ENCODE measurements at regions not wholly inside any gene's neighbourhood (a gene's known extent, or its start where the extent isn't known, plus 50 kb on each side); places are given as distances from the start of the nearest gene placed in this dataset.

DNA sequence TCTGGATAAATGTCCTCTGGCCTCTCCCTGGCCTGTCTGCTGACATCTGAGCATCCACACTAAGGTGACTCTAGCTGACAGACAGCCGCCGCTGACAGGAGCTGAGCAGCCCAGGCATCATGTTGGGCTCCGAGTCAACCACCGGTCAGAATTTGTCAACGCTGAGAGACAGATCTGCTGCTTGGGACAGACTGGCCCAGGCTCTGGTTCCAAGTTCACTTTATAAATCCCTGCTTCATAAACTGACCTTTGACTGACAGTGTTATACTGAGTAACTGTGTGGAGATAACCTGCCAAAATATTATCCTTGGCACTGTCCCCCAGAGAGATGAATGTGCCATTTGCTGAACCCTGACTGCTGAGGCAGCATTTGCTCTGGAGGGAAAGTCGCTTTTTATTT lies 616.7 kb downstream of the NPHP4 start:
- peaks cover 23 to 29% of the 10 kb centered on the region in 2 donors for H3K9me3 ChIP-seq (replicated peaks in 1 of 2; ENCODE audit: control insufficient read depth in 1 of 2, insufficient read depth in 1 of 2, low read length in 2 of 2)
- H3K4me3 ChIP-seq (replicated peaks in 1 of 3; ENCODE audit: low read depth in 2 of 3, low read length in 3 of 3): no peak overlapping the region
- WGBS (ENCODE audit: insufficient coverage): 89% methylated on average over 3 of the region's 6 CpGs
- H3K27me3 ChIP-seq (ENCODE audit: control insufficient read depth in 2 of 2, insufficient read depth in 2 of 2, low read length in 2 of 2): no peaks in the 10 kb centered on the region
- no peaks in the 10 kb centered on the region for H3K4me1 ChIP-seq (ENCODE audit: control insufficient read depth in 1 of 2, insufficient read depth in 2 of 2, low read length in 2 of 2)
- no peaks in the 10 kb centered on the region for H3K79me2 ChIP-seq (ENCODE audit: insufficient read depth, low read length)
- Mint-ChIP-seq H3K9me3 (peaks cover 7 to 33% (median 16%) of the 10 kb centered on the region in 7 donors), H3K27me3 (ENCODE audit: low read depth in 3 of 3) (peaks cover 0 to 6% (median 1%) of the 10 kb centered on the region in 3 donors), H3K4me1 (no peaks in the 10 kb centered on the region), H3K4me3 (no peak overlapping the region), H3K27ac (no peak overlapping the region), H3K36me3 (no peaks in the 10 kb centered on the region)
- no peaks in the 10 kb centered on the region for H3K36me3 ChIP-seq (replicated peaks in 1 of 2; ENCODE audit: control insufficient read depth in 1 of 2, insufficient read depth in 2 of 2, low read length in 2 of 2)
- no peaks in the 10 kb centered on the region for H4K20me1 ChIP-seq (ENCODE audit: insufficient read depth, low read length)
- no peak overlapping the region for H3K9ac ChIP-seq (ENCODE audit: insufficient read depth, low read length, poor library complexity, severe bottlenecking)
- TF ChIP-seq, protein P1, sequence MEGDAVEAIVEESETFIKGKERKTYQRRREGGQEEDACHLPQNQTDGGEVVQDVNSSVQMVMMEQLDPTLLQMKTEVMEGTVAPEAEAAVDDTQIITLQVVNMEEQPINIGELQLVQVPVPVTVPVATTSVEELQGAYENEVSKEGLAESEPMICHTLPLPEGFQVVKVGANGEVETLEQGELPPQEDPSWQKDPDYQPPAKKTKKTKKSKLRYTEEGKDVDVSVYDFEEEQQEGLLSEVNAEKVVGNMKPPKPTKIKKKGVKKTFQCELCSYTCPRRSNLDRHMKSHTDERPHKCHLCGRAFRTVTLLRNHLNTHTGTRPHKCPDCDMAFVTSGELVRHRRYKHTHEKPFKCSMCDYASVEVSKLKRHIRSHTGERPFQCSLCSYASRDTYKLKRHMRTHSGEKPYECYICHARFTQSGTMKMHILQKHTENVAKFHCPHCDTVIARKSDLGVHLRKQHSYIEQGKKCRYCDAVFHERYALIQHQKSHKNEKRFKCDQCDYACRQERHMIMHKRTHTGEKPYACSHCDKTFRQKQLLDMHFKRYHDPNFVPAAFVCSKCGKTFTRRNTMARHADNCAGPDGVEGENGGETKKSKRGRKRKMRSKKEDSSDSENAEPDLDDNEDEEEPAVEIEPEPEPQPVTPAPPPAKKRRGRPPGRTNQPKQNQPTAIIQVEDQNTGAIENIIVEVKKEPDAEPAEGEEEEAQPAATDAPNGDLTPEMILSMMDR (IDR thresholded peaks at IDR 0.05): no peak
- intact Hi-C loops (cut with micrococcal nuclease): no loop called here
- H2AFZ ChIP-seq (ENCODE audit: insufficient read depth, low read depth, low read length, poor library complexity, severe bottlenecking): no peak overlapping the region
- no peak overlapping the region for H3K27ac ChIP-seq (ENCODE audit: low read depth in 1 of 2, low read length in 2 of 2)
- no peak for DNase-seq
- no peak overlapping the region for H3K4me2 ChIP-seq (replicated peaks; ENCODE audit: extremely low read depth, low read length, poor library complexity, severe bottlenecking)

DNA sequence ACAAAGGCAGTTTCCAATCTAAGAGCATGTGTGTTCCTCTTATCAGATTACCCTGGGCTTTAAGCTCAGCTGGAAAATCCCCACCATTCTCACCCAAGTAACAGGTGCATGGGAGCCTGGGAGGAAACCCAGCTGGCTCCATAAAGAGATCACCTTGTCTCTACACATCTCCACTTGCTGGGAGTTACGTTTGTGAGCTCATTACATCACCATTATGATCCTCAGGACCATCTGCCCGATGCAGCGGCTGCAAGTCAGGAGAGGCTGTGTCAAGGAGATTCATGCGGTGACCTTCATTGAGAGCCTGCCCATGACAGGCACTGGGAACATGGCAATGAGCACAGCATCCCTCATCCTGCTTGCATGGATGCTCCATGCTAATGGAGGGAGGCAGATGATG lies 618.0 kb downstream of the NPHP4 start:
- H3K27ac ChIP-seq (ENCODE audit: low read depth in 1 of 2, low read length in 2 of 2): no peak overlapping the region
- Mint-ChIP-seq H3K27me3 (ENCODE audit: low read depth in 3 of 3) (peaks cover 0 to 6% (median 1%) of the 10 kb centered on the region in 3 donors), H3K9me3 (peaks cover 7 to 33% (median 16%) of the 10 kb centered on the region in 7 donors), H3K27ac (no peak overlapping the region), H3K36me3 (no peaks in the 10 kb centered on the region), H3K4me3 (no peak overlapping the region), H3K4me1 (peaks cover 3% of the 10 kb centered on the region)
- H3K27me3 ChIP-seq (ENCODE audit: control insufficient read depth in 2 of 2, insufficient read depth in 2 of 2, low read length in 2 of 2): no peaks in the 10 kb centered on the region
- DNase-seq: no peak
- H3K79me2 ChIP-seq (ENCODE audit: insufficient read depth, low read length): no peaks in the 10 kb centered on the region
- no peaks in the 10 kb centered on the region for H4K20me1 ChIP-seq (ENCODE audit: insufficient read depth, low read length)
- H3K4me3 ChIP-seq (replicated peaks in 1 of 3; ENCODE audit: low read depth in 2 of 3, low read length in 3 of 3): no peak overlapping the region
- intact Hi-C loops (cut with micrococcal nuclease): no loop called here
- H2AFZ ChIP-seq (ENCODE audit: insufficient read depth, low read depth, low read length, poor library complexity, severe bottlenecking): no peak overlapping the region
- WGBS (ENCODE audit: insufficient coverage): 83% methylated on average over 1 of the region's 4 CpGs
- H3K9ac ChIP-seq (ENCODE audit: insufficient read depth, low read length, poor library complexity, severe bottlenecking): no peak overlapping the region
- H3K4me1 ChIP-seq (ENCODE audit: control insufficient read depth in 1 of 2, insufficient read depth in 2 of 2, low read length in 2 of 2): no peaks in the 10 kb centered on the region
- TF ChIP-seq, protein P1 (IDR thresholded peaks at IDR 0.05): no peak
- H3K9me3 ChIP-seq (replicated peaks in 1 of 2; ENCODE audit: control insufficient read depth in 1 of 2, insufficient read depth in 1 of 2, low read length in 2 of 2): peaks cover 23 to 29% of the 10 kb centered on the region in 2 donors
- no peaks in the 10 kb centered on the region for H3K36me3 ChIP-seq (replicated peaks in 1 of 2; ENCODE audit: control insufficient read depth in 1 of 2, insufficient read depth in 2 of 2, low read length in 2 of 2)
- H3K4me2 ChIP-seq (replicated peaks; ENCODE audit: extremely low read depth, low read length, poor library complexity, severe bottlenecking): no peak overlapping the region
